ENCODE measurements at regions not wholly inside any gene's neighbourhood (a gene's known extent, or its start where the extent isn't known, plus 50 kb on each side); places are given as distances from the start of the nearest gene placed in this dataset.

DNA sequence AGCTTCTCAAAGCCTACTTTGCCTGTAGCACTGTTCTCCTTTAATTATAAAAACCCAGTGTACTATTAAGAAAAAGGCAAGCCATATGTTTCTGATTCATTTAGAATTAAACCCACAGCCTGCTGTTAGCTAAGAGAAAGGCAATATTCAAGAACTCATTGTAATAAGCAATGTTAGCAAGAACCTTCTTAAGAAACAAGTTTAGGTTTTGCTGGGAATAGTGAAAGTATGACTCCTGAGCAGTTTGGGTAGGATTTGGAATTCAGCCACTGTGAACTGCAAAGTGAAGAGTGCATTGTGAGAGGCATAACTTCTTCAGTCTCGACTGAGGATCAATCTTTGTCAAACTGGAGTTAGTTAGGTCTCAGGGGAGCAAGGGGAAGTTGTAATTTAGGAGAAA, 206.5 kb upstream of the NT5C1B start:
- in situ Hi-C loops (cut with MboI; ENCODE audit: low sequenced_read_pairs in 4 of 4), result no loop called here
- no peaks in the 10 kb centered on the region for H3K27me3 ChIP-seq
- no peaks in the 10 kb centered on the region for H3K9me3 ChIP-seq
- DNase-seq (no peak), ATAC-seq (no peak)
- H3K4me3 ChIP-seq, result no peak overlapping the region
- intact Hi-C loops (cut with DNase I; ENCODE audit: low total_unique reads), result no loop called here
- H3K36me3 ChIP-seq, result no peaks in the 10 kb centered on the region
- H3K27ac ChIP-seq, result no peak overlapping the region
- H3K4me1 ChIP-seq, result peaks cover 7 to 13% of the 10 kb centered on the region in 2 donors
- TF ChIP-seq, protein P1, sequence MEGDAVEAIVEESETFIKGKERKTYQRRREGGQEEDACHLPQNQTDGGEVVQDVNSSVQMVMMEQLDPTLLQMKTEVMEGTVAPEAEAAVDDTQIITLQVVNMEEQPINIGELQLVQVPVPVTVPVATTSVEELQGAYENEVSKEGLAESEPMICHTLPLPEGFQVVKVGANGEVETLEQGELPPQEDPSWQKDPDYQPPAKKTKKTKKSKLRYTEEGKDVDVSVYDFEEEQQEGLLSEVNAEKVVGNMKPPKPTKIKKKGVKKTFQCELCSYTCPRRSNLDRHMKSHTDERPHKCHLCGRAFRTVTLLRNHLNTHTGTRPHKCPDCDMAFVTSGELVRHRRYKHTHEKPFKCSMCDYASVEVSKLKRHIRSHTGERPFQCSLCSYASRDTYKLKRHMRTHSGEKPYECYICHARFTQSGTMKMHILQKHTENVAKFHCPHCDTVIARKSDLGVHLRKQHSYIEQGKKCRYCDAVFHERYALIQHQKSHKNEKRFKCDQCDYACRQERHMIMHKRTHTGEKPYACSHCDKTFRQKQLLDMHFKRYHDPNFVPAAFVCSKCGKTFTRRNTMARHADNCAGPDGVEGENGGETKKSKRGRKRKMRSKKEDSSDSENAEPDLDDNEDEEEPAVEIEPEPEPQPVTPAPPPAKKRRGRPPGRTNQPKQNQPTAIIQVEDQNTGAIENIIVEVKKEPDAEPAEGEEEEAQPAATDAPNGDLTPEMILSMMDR (IDR thresholded peaks at IDR 0.05 in 4 of 5, conservative IDR thresholded peaks at IDR 0.05 in 1 of 5), result no peak
- no peak for TF ChIP-seq POLR2A (IDR thresholded peaks at IDR 0.05)

DNA sequence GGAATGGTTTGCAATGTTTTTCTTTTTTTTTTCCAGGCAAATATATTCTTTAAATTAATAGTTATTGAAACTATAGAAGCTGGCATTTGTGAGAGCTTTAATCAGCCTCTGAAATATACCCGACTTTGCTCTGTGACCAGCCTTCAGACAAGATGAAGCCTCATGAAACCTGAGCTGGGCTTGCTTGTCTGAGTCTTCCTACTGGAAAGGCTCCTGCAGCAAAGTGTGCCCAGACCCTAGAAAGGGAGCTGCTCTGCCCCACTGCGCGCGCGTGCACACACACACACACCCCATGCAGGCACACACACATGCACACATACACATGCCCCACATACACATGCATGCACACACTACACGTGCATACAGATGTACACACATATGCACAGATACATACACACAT, 203.3 kb upstream of the NT5C1B start:
- no peak overlapping the region for H3K4me3 ChIP-seq
- no peaks in the 10 kb centered on the region for H3K9me3 ChIP-seq
- ATAC-seq, result no peak
- no peak overlapping the region for H3K27ac ChIP-seq
- H3K27me3 ChIP-seq, result no peaks in the 10 kb centered on the region
- H3K4me1 ChIP-seq, result peaks cover 7 to 16% of the 10 kb centered on the region in 2 donors
- TF ChIP-seq POLR2A (IDR thresholded peaks at IDR 0.05), result no peak
- TF ChIP-seq, protein P1 (IDR thresholded peaks at IDR 0.05 in 4 of 5, conservative IDR thresholded peaks at IDR 0.05 in 1 of 5), result no peak
- no peaks in the 10 kb centered on the region for H3K36me3 ChIP-seq
- intact Hi-C loops (cut with DNase I; ENCODE audit: low total_unique reads), result no loop called here
- in situ Hi-C loops (cut with MboI; ENCODE audit: low sequenced_read_pairs in 4 of 4), result no loop called here
- DNase-seq, result no peak

DNA sequence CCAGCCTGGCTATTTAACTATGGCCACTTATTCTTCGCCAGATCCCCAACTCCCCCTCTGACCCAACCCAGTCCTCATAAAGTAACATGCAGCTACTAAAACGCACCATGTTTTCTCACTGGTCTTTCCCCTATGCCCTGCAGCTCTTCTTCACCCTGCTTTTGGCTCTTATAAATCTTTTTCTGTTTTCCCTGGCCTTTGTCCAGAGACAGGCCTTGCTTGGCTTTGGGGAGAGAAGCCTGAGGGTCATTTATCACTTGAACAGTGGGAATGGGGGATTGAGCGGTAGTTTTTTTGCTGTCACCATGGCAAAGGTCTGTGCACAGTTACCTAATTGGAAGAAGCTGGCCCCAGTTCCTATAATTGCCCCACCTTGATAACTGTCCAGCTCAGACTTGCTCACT, 202.9 kb upstream of the NT5C1B start:
- TF ChIP-seq, protein P1 (IDR thresholded peaks at IDR 0.05 in 4 of 5, conservative IDR thresholded peaks at IDR 0.05 in 1 of 5), result no peak
- TF ChIP-seq POLR2A (IDR thresholded peaks at IDR 0.05), result no peak
- intact Hi-C loops (cut with DNase I; ENCODE audit: low total_unique reads), result no loop called here
- H3K4me1 ChIP-seq, result peaks cover 7 to 16% of the 10 kb centered on the region in 2 donors

DNA sequence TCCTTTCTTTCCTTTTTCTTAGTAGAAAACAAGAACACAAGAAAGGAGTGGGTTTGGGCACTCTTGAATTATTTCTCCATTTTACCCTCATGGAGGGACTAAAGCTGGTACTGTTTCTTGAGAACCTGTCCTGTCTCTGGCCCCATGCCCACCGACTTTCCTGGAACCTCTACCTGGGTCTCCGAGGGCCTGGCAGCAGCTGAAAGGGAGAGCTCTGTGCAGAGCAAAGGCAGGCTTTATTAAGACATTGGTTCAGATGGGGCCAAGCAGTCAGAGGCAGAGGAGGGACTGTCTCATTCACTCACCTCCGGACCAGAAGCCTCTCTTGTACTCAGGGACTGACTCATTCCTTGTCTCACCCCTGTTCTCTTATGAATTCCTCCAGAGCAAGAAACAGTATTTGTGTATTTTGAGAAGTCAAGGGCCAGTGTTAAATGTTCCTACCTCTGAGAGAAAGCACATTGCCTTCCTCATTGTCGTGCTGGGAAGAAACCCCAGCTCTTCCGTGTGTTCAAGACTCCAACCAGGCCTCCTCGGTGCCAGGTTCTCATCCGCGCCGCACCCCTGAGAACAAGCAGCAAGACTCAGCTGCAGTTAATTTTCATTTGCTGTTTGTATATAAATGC, 201.9 kb upstream of the NT5C1B start:
- intact Hi-C loops (cut with DNase I; ENCODE audit: low total_unique reads), result no loop called here
- H3K4me3 ChIP-seq, result no peak overlapping the region
- ATAC-seq (no peak), DNase-seq (no peak)
- H3K4me1 ChIP-seq, result peaks cover 7 to 16% of the 10 kb centered on the region in 2 donors
- no peaks in the 10 kb centered on the region for H3K27me3 ChIP-seq
- no peak for TF ChIP-seq POLR2A (IDR thresholded peaks at IDR 0.05)
- TF ChIP-seq, protein P1 (IDR thresholded peaks at IDR 0.05 in 4 of 5, conservative IDR thresholded peaks at IDR 0.05 in 1 of 5), result no peak
- H3K36me3 ChIP-seq, result no peaks in the 10 kb centered on the region
- in situ Hi-C loops (cut with MboI; ENCODE audit: low sequenced_read_pairs in 4 of 4), result no loop called here
- no peak overlapping the region for H3K27ac ChIP-seq
- H3K9me3 ChIP-seq, result no peaks in the 10 kb centered on the region

More for the DNA sequence above, 202.9 kb upstream of the NT5C1B start:
- Histone ChIP-seq H3K36me3 (no peaks in the 10 kb centered on the region), H3K9me3 (no peaks in the 10 kb centered on the region), H3K4me3 (no peak overlapping the region), H3K27me3 (no peaks in the 10 kb centered on the region), H3K27ac (no peak overlapping the region)
- DNase-seq (no peak), ATAC-seq (no peak)
- in situ Hi-C loops (cut with MboI; ENCODE audit: low sequenced_read_pairs in 4 of 4), result no loop called here
